ENCODE measurements at regions not wholly inside any gene's neighbourhood (a gene's known extent, or its start where the extent isn't known, plus 50 kb on each side); places are given as distances from the start of the nearest gene placed in this dataset.

- POLR2A ChIA-PET: no interaction called here
- ATAC-seq (no peak), DNase-seq (ENCODE audit: low spot score) (no peak)
- Mint-ChIP-seq H3K9me3 (no peaks in the 10 kb centered on the region), H3K36me3 (no peaks in the 10 kb centered on the region), H3K27me3 (ENCODE audit: low read depth) (no peaks in the 10 kb centered on the region), H3K27ac (no peak overlapping the region), H3K4me1 (0 out of 2 replicates have a peak, but pooled peaks cover 3% of the 10 kb centered on the region), H3K4me3 (no peak overlapping the region)
- CTCF ChIA-PET: no interaction called here
- no peak for TF ChIP-seq ZNF416 (CRISPR knock-in tag; IDR thresholded peaks at IDR 0.05)
- no peak for TF ChIP-seq ZNF396 (CRISPR knock-in tag; IDR thresholded peaks at IDR 0.05; ENCODE audit: borderline replicate concordance)
- TF ChIP-seq MLX (CRISPR knock-in tag; IDR thresholded peaks at IDR 0.05): no peak
- TF ChIP-seq, protein P1, sequence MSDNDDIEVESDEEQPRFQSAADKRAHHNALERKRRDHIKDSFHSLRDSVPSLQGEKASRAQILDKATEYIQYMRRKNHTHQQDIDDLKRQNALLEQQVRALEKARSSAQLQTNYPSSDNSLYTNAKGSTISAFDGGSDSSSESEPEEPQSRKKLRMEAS (CRISPR knock-in tag; IDR thresholded peaks at IDR 0.05): no peak
- TF ChIP-seq, protein P2, sequence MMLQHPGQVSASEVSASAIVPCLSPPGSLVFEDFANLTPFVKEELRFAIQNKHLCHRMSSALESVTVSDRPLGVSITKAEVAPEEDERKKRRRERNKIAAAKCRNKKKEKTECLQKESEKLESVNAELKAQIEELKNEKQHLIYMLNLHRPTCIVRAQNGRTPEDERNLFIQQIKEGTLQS (CRISPR knock-in tag; conservative IDR thresholded peaks at IDR 0.05): no peak
- TF ChIP-seq FOXP1 (CRISPR knock-in tag; IDR thresholded peaks at IDR 0.05; ENCODE audit: borderline replicate concordance): no peak
- no peak for TF ChIP-seq NR2C2 (CRISPR knock-in tag; IDR thresholded peaks at IDR 0.05)
- TF ChIP-seq, protein P3, sequence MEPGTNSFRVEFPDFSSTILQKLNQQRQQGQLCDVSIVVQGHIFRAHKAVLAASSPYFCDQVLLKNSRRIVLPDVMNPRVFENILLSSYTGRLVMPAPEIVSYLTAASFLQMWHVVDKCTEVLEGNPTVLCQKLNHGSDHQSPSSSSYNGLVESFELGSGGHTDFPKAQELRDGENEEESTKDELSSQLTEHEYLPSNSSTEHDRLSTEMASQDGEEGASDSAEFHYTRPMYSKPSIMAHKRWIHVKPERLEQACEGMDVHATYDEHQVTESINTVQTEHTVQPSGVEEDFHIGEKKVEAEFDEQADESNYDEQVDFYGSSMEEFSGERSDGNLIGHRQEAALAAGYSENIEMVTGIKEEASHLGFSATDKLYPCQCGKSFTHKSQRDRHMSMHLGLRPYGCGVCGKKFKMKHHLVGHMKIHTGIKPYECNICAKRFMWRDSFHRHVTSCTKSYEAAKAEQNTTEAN (CRISPR knock-in tag; IDR thresholded peaks at IDR 0.05): no peak
- no peak for TF ChIP-seq GTF2I (CRISPR knock-in tag; conservative IDR thresholded peaks at IDR 0.05)
- no peak for TF ChIP-seq ESRRA (CRISPR knock-in tag; IDR thresholded peaks at IDR 0.05; ENCODE audit: borderline replicate concordance)
- TF ChIP-seq, protein P4, sequence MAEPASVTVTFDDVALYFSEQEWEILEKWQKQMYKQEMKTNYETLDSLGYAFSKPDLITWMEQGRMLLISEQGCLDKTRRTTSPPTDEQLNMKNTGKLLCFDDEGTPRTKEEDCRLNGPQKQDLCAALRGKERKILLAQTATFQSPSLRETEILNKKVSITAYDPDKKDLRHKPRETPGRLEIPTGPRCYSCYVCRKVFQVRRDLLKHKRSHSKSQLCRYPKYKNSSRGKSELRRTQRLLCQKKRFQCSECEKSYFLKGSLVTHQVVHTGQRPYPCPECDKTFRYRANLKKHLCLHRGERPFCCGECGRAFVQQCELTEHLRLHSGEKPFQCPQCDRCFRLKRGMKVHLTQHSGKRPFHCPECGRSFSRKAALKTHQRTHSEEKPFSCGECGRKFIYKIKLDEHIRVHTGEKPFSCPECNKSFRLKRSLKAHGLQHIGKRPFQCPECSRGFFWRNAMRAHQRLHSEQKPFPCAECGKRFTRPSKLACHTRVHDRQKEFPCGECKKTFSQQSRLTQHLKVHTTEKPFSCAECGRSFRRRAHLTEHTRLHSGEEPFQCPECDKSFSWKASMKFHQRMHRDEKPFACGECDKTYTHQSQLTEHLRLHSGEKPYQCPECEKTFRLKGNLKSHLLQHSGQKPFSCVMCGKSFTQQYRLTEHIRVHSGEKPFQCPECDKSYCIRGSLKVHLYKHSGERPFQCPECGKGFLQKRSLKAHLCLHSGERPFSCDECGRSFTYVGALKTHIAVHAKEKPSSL (CRISPR knock-in tag; conservative IDR thresholded peaks at IDR 0.05): no peak
These were observed 1095.3 kb downstream of the TTLL7 start for GRCh38 chr1:82903626-82904025.

GRCh38 chr1:82901561-82901960 lies 1097.4 kb downstream of the TTLL7 start:
- POLR2A ChIA-PET: no interaction called here

More at GRCh38 chr1:82901561-82901960, 1097.4 kb downstream of the TTLL7 start:
- 0 out of 2 replicates have a peak, but pooled peaks cover 3% of the 10 kb centered on the region for H3K4me1 Mint-ChIP-seq
- no peak overlapping the region for H3K27ac Mint-ChIP-seq
- CTCF ChIA-PET: no interaction called here
- no peak for DNase-seq (ENCODE audit: low spot score)
- ATAC-seq: no peak
- no peaks in the 10 kb centered on the region for H3K27me3 Mint-ChIP-seq (ENCODE audit: low read depth)
- H3K9me3 Mint-ChIP-seq: no peaks in the 10 kb centered on the region
- H3K4me3 Mint-ChIP-seq: no peak overlapping the region
- no peaks in the 10 kb centered on the region for H3K36me3 Mint-ChIP-seq
- TF ChIP-seq ETV6 (CRISPR knock-in tag; IDR thresholded peaks at IDR 0.05): no peak
- TF ChIP-seq NR2C2 (CRISPR knock-in tag; IDR thresholded peaks at IDR 0.05): no peak
- no peak for TF ChIP-seq FOXJ3 (CRISPR knock-in tag; IDR thresholded peaks at IDR 0.05; ENCODE audit: borderline replicate concordance)
- TF ChIP-seq ZNF121 (CRISPR knock-in tag; IDR thresholded peaks at IDR 0.05): no peak
- no peak for TF ChIP-seq USF2 (CRISPR knock-in tag; IDR thresholded peaks at IDR 0.05)
- TF ChIP-seq ZNF263 (CRISPR knock-in tag; IDR thresholded peaks at IDR 0.05; ENCODE audit: low read depth): no peak
- TF ChIP-seq ATF2 (CRISPR knock-in tag; IDR thresholded peaks at IDR 0.05; ENCODE audit: borderline replicate concordance, low read depth): no peak
- TF ChIP-seq PREB (CRISPR knock-in tag; IDR thresholded peaks at IDR 0.05; ENCODE audit: borderline replicate concordance): no peak
